ENCODE measurements at regions not wholly inside any gene's neighbourhood (a gene's known extent, or its start where the extent isn't known, plus 50 kb on each side); places are given as distances from the start of the nearest gene placed in this dataset.

GRCh38 chr20:60332523-60332922 lies 374.3 kb downstream of the CDH26 start:
- Histone ChIP-seq H4K91ac (ENCODE audit: insufficient read depth, low read depth, low read length) (no peak overlapping the region), H2AK5ac (ENCODE audit: low read depth, low read length) (no peak overlapping the region), H2AK9ac (replicated peaks; ENCODE audit: low read depth, low read length, poor library complexity) (no peak overlapping the region), H3K4me2 (ENCODE audit: low read depth, low read length) (no peak overlapping the region), H3K9me1 (ENCODE audit: insufficient read depth, low read length) (no peaks in the 10 kb centered on the region), H3K56ac (ENCODE audit: extremely low read depth, insufficient read depth, low read length) (no peak overlapping the region), H3K9me3 (ENCODE audit: control insufficient read depth, insufficient read depth, low read length) (peaks cover 6% of the 10 kb centered on the region), H3K27me3 (ENCODE audit: control insufficient read depth, insufficient read depth, low read length) (no peaks in the 10 kb centered on the region), H3K18ac (ENCODE audit: low read depth, low read length) (no peak overlapping the region), H3K27ac (ENCODE audit: insufficient read depth, low read length) (no peak overlapping the region), H2BK5ac (ENCODE audit: low read depth, low read length, poor library complexity, severe bottlenecking) (no peak overlapping the region), H2BK15ac (ENCODE audit: low read depth, low read length) (no peak overlapping the region), H4K20me1 (ENCODE audit: insufficient read depth, low read length) (no peaks in the 10 kb centered on the region), H3K23ac (ENCODE audit: low read depth, low read length) (no peak overlapping the region), H3K79me1 (ENCODE audit: low read depth in 1 of 2, low read length in 2 of 2) (no peaks in the 10 kb centered on the region), H2AFZ (replicated peaks; ENCODE audit: low read length, poor library complexity) (no peak overlapping the region), H3K9ac (ENCODE audit: low read depth, low read length) (no peak overlapping the region), H4K5ac (ENCODE audit: low read depth, low read length) (no peak overlapping the region), H4K8ac (ENCODE audit: low read depth in 2 of 2, low read length in 2 of 2) (no peak overlapping the region), H3K4me1 (ENCODE audit: control insufficient read depth, insufficient read depth, low read length) (no peaks in the 10 kb centered on the region), H3K4ac (ENCODE audit: low read depth, low read length) (no peak overlapping the region), H3K14ac (replicated peaks; ENCODE audit: low read depth, low read length) (no peak overlapping the region), H3K36me3 (ENCODE audit: control insufficient read depth, insufficient read depth, low read length) (no peaks in the 10 kb centered on the region), H2BK120ac (ENCODE audit: low read depth, low read length) (no peak overlapping the region), H3K4me3 (ENCODE audit: insufficient read depth, low read depth, low read length) (no peak overlapping the region), H2BK20ac (ENCODE audit: low read depth, low read length) (no peak overlapping the region)
- WGBS, 2 experiments (ENCODE audit: extremely low coverage in 2 of 2, insufficient read length in 1 of 2), result 93% methylated on average over 3 of the region's 3 CpGs; no CpG with 5 or more reads in 1 of the 2 experiments
- ChIA-PET CTCF (no interaction called here), POLR2A (ENCODE audit: unreplicated experiment) (no interaction called here)
- DNase-seq (no peak), ATAC-seq (ENCODE audit: low read depth) (no peak)
- dilution Hi-C loops (cut with HindIII; ENCODE audit: low sequenced_read_pairs, unreplicated experiment), result no loop called here
- TF ChIP-seq RAD21 (IDR thresholded peaks at IDR 0.05; ENCODE audit: low read length) (no peak), SMC3 (IDR thresholded peaks at IDR 0.05; ENCODE audit: low read depth, low read length) (no peak), RFX5 (IDR thresholded peaks at IDR 0.05; ENCODE audit: low read depth, low read length) (no peak), USF2 (IDR thresholded peaks at IDR 0.05; ENCODE audit: low read depth, low read length) (no peak), MXI1 (IDR thresholded peaks at IDR 0.05; ENCODE audit: borderline replicate concordance, low read depth, low read length) (no peak), CHD1 (IDR thresholded peaks at IDR 0.05; ENCODE audit: low read depth, low read length) (no peak), FOS (IDR thresholded peaks at IDR 0.05; ENCODE audit: low read depth, low read length) (no peak), POLR2A (IDR thresholded peaks at IDR 0.05; ENCODE audit: low read depth, low read length) (no peak), MAZ (IDR thresholded peaks at IDR 0.05; ENCODE audit: borderline replicate concordance, low read depth, low read length) (no peak), CTCF (conservative IDR thresholded peaks at IDR 0.05; ENCODE audit: low read depth, low read length) (no peak), MAFK (IDR thresholded peaks at IDR 0.05; ENCODE audit: low read depth, low read length) (no peak), BHLHE40 (IDR thresholded peaks at IDR 0.05; ENCODE audit: low read depth, low read length) (no peak), CEBPB (IDR thresholded peaks at IDR 0.05; ENCODE audit: low read depth, low read length) (no peak)
- TF ChIP-seq, protein P1, sequence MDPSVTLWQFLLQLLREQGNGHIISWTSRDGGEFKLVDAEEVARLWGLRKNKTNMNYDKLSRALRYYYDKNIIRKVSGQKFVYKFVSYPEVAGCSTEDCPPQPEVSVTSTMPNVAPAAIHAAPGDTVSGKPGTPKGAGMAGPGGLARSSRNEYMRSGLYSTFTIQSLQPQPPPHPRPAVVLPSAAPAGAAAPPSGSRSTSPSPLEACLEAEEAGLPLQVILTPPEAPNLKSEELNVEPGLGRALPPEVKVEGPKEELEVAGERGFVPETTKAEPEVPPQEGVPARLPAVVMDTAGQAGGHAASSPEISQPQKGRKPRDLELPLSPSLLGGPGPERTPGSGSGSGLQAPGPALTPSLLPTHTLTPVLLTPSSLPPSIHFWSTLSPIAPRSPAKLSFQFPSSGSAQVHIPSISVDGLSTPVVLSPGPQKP (IDR thresholded peaks at IDR 0.05; ENCODE audit: borderline replicate concordance, low read depth, low read length), result no peak
- in situ Hi-C loops (cut with MboI; ENCODE audit: low sequenced_read_pairs), result no loop called here
- BruUV-seq (replicated peaks), result no TSS peak
- intact Hi-C loops (cut with micrococcal nuclease), result no loop called here
